GM10266 (cell line): ENCODE measurements at regions not wholly inside any gene's neighbourhood (a gene's known extent, or its start where the extent isn't known, plus 50 kb on each side); places are given as distances from the start of the nearest gene placed in this dataset.

ENCODE experiments used
- DNase-seq: peaks from one replicate; pipeline ENCODE4 v3.0.0; 2012; ENCODE audit errors: extremely low spot score
- CTCF ChIP-seq: IDR thresholded peaks from 2 replicates; pipeline ENCODE4 v1.5.1; 2012; ENCODE audit warnings: mild to moderate bottlenecking, low read depth; ENCODE audit not compliant: control insufficient read depth, insufficient read depth; ENCODE audit errors: missing control alignments

- DNase-seq, result no peak
- TF ChIP-seq CTCF, result no peak
These were observed 299.7 kb downstream of the TEX29 start for GRCh38 chr13:111620166-111620565.

GRCh38 chr13:111620586-111620985 is 300.1 kb downstream of the TEX29 start:
- no peak for DNase-seq
- no peak for TF ChIP-seq CTCF

- TF ChIP-seq CTCF, result no peak
These were observed 300.7 kb downstream of the TEX29 start for GRCh38 chr13:111621164-111621563.

GRCh38 chr13:111622051-111622531 is 301.6 kb downstream of the TEX29 start:
- DNase-seq, result no peak
- no peak for TF ChIP-seq CTCF

More at GRCh38 chr13:111621164-111621563, 300.7 kb downstream of the TEX29 start:
- DNase-seq, result no peak

- DNase-seq, result no peak
- no peak for TF ChIP-seq CTCF
These were observed 302.8 kb downstream of the TEX29 start for GRCh38 chr13:111623208-111623607.

- DNase-seq, result no peak
These were observed 303.5 kb downstream of the TEX29 start for GRCh38 chr13:111623743-111624505.

More at GRCh38 chr13:111623743-111624505, 303.5 kb downstream of the TEX29 start:
- no peak for TF ChIP-seq CTCF
